HG02759 (cell line): ENCODE measurements at regions not wholly inside any gene's neighbourhood (a gene's known extent, or its start where the extent isn't known, plus 50 kb on each side); places are given as distances from the start of the nearest gene placed in this dataset.
"Not testable (repeated sequence)": the region's sequence is repeated elsewhere in the genome, so short reads cannot be mapped to it uniquely, and the experiment has no call there.

Experiments used
- ATAC-seq: cut with Tn5 transposase; IDR thresholded peaks from one replicate; pipeline ENCODE4 v1.9.1; 2021; ENCODE audit warnings: mild to moderate bottlenecking, moderate library complexity; ENCODE audit not compliant: unreplicated experiment

GRCh38 chr5:174462129-174462528 lies 262.3 kb upstream of the MSX2 start:
- no peak for ATAC-seq

GRCh38 chr5:174464504-174465165 lies 259.7 kb upstream of the MSX2 start:
- ATAC-seq = no peak

- ATAC-seq = not testable (repeated sequence)
These were observed 252.9 kb upstream of the MSX2 start for GRCh38 chr5:174471528-174471927.

- no peak for ATAC-seq
These were observed 251.4 kb upstream of the MSX2 start for GRCh38 chr5:174472956-174473355.

GRCh38 chr5:174476001-174476400 lies 248.4 kb upstream of the MSX2 start:
- ATAC-seq = not testable (repeated sequence)

GRCh38 chr5:174479325-174479724 lies 245.1 kb upstream of the MSX2 start:
- no peak for ATAC-seq

- no peak for ATAC-seq
These were observed 242.6 kb upstream of the MSX2 start for GRCh38 chr5:174481737-174482136.

- ATAC-seq = no peak
These were observed 241.8 kb upstream of the MSX2 start for GRCh38 chr5:174482607-174483024.

- no peak for ATAC-seq
These were observed 241.0 kb upstream of the MSX2 start for GRCh38 chr5:174483411-174483810.

- ATAC-seq = no peak
These were observed 235.2 kb upstream of the MSX2 start for GRCh38 chr5:174489215-174489614.

GRCh38 chr5:174489920-174490597 lies 234.3 kb upstream of the MSX2 start:
- no peak for ATAC-seq

GRCh38 chr5:174490728-174491127 lies 233.7 kb upstream of the MSX2 start:
- ATAC-seq = no peak

- no peak for ATAC-seq
These were observed 233.1 kb upstream of the MSX2 start for GRCh38 chr5:174491265-174491664.

- no peak for ATAC-seq
These were observed 232.5 kb upstream of the MSX2 start for GRCh38 chr5:174491761-174492350.

GRCh38 chr5:174493530-174493929 lies 230.9 kb upstream of the MSX2 start:
- no peak for ATAC-seq

- not testable (repeated sequence) for ATAC-seq
These were observed 226.4 kb upstream of the MSX2 start for GRCh38 chr5:174497939-174498338.

GRCh38 chr5:174498575-174498974 lies 225.8 kb upstream of the MSX2 start:
- not testable (repeated sequence) for ATAC-seq

GRCh38 chr5:174500636-174501035 lies 223.7 kb upstream of the MSX2 start:
- no peak for ATAC-seq

GRCh38 chr5:174501461-174502069 lies 222.8 kb upstream of the MSX2 start:
- no peak for ATAC-seq

GRCh38 chr5:174503086-174503460 lies 221.3 kb upstream of the MSX2 start:
- ATAC-seq = no peak

- no peak for ATAC-seq
These were observed 220.7 kb upstream of the MSX2 start for GRCh38 chr5:174503461-174504265.
